ENCODE measurements at regions not wholly inside any gene's neighbourhood (a gene's known extent, or its start where the extent isn't known, plus 50 kb on each side); places are given as distances from the start of the nearest gene placed in this dataset.

GRCh38 chr3:71862371-71863140, 77.6 kb upstream of the PROK2 start:
- no peak for TF ChIP-seq CTCF (conservative IDR thresholded peaks at IDR 0.05; ENCODE audit: low read depth, low read length)
- no peak for TF ChIP-seq EZH2 (IDR thresholded peaks at IDR 0.05; ENCODE audit: borderline replicate concordance, low read depth, low read length, poor library complexity, severe bottlenecking)
